NCI-H1930 (cell line): ENCODE measurements at regions not wholly inside any gene's neighbourhood (a gene's known extent, or its start where the extent isn't known, plus 50 kb on each side); places are given as distances from the start of the nearest gene placed in this dataset.
"Not testable (repeated sequence)": the region's sequence is repeated elsewhere in the genome, so short reads cannot be mapped to it uniquely, and the experiment has no call there.

Experiments used
- DNase-seq, 2 experiments: peaks; one replicate each; lab custom pipeline; 2025; lab: John Stamatoyannopoulos, UW

- no peak for DNase-seq
Observed at GRCh38 chr12:105585107-105585506, 254.6 kb downstream of the C12orf75 start.

- no peak for DNase-seq
Observed at GRCh38 chr12:105587237-105587636, 256.7 kb downstream of the C12orf75 start.

- DNase-seq, result no peak
Observed at GRCh38 chr12:105588106-105588505, 257.6 kb downstream of the C12orf75 start.

- DNase-seq, result no peak
Observed at GRCh38 chr12:105590571-105590970, 260.1 kb downstream of the C12orf75 start.

GRCh38 chr12:105595440-105595839 lies 264.9 kb downstream of the C12orf75 start:
- no peak for DNase-seq

- no peak for DNase-seq
Observed at GRCh38 chr12:105596731-105597130, 266.2 kb downstream of the C12orf75 start.

- DNase-seq, result no peak
Observed at GRCh38 chr12:105598031-105598430, 267.5 kb downstream of the C12orf75 start.

- no peak for DNase-seq
Observed at GRCh38 chr12:105600911-105601545, 270.5 kb downstream of the C12orf75 start.

- not testable (repeated sequence) for DNase-seq
Observed at GRCh38 chr12:105602312-105602711, 271.8 kb downstream of the C12orf75 start.

- DNase-seq, result not testable (repeated sequence)
Observed at GRCh38 chr12:105604281-105604680, 273.8 kb downstream of the C12orf75 start.

GRCh38 chr12:105606613-105607012 lies 276.1 kb downstream of the C12orf75 start:
- not testable (repeated sequence) for DNase-seq

- DNase-seq, result not testable (repeated sequence)
Observed at GRCh38 chr12:105609001-105609400, 278.5 kb downstream of the C12orf75 start.

GRCh38 chr12:105610459-105610858 lies 280.0 kb downstream of the C12orf75 start:
- DNase-seq, result no peak

- DNase-seq, result no peak
Observed at GRCh38 chr12:105611340-105611739, 280.8 kb downstream of the C12orf75 start.

GRCh38 chr12:105613269-105613668 lies 282.8 kb downstream of the C12orf75 start:
- no peak for DNase-seq

GRCh38 chr12:105613887-105614286 lies 283.4 kb downstream of the C12orf75 start:
- DNase-seq, result no peak

GRCh38 chr12:105616971-105617540 lies 286.6 kb downstream of the C12orf75 start:
- no peak for DNase-seq

GRCh38 chr12:105622220-105622619 lies 291.7 kb downstream of the C12orf75 start:
- no peak for DNase-seq

GRCh38 chr12:105622846-105623736 lies 292.6 kb downstream of the C12orf75 start:
- DNase-seq, result no peak

- DNase-seq, result no peak
Observed at GRCh38 chr12:105626653-105627052, 296.2 kb downstream of the C12orf75 start.

- DNase-seq, result no peak
Observed at GRCh38 chr12:105637470-105637869, 307.0 kb downstream of the C12orf75 start.

- no peak for DNase-seq
Observed at GRCh38 chr12:105640761-105641160, 310.3 kb downstream of the C12orf75 start.

- DNase-seq, result no peak
Observed at GRCh38 chr12:105641749-105642148, 311.3 kb downstream of the C12orf75 start.
